ES-I3 (cell line): ENCODE measurements at regions not wholly inside any gene's neighbourhood (a gene's known extent, or its start where the extent isn't known, plus 50 kb on each side); places are given as distances from the start of the nearest gene placed in this dataset.
"Not testable (repeated sequence)": the region's sequence is repeated elsewhere in the genome, so short reads cannot be mapped to it uniquely, and the experiment has no call there.

Experiments
- H3K36me3 ChIP-seq: 2 replicates; pipeline ENCODE4 v1.6.1; 2013; ENCODE audit warnings: mild to moderate bottlenecking, low read length, control low read depth, moderate library complexity; ENCODE audit not compliant: insufficient read depth
- H3K4me1 ChIP-seq: 2 replicates; pipeline ENCODE4 v1.6.1; 2013; ENCODE audit warnings: mild to moderate bottlenecking, control low read depth, low read length; ENCODE audit not compliant: insufficient read depth
- H3K9ac ChIP-seq: 2 replicates; pipeline ENCODE4 v1.6.1; 2013; ENCODE audit warnings: low read depth, mild to moderate bottlenecking, low read length, moderate library complexity
- H3K9me3 ChIP-seq: 2 replicates; pipeline ENCODE4 v1.6.1; 2013; ENCODE audit warnings: mild to moderate bottlenecking, low read length, moderate library complexity; ENCODE audit not compliant: control insufficient read depth, insufficient read depth

GRCh38 chr18:73144030-73144429 is 276.2 kb upstream of the NETO1 start:
- H3K9ac ChIP-seq: no peak overlapping the region
- no peaks in the 10 kb centered on the region; the same call in 1 of the 2 replicates for H3K9me3 ChIP-seq
- H3K36me3 ChIP-seq: no peaks in the 10 kb centered on the region
- no peaks in the 10 kb centered on the region for H3K4me1 ChIP-seq

GRCh38 chr18:73136134-73136533 is 268.3 kb upstream of the NETO1 start:
- Histone ChIP-seq H3K4me1 (peaks cover 3% of the 10 kb centered on the region; the same call in 1 of the 2 replicates), H3K9ac (no peak overlapping the region), H3K9me3 (no peaks in the 10 kb centered on the region), H3K36me3 (no peaks in the 10 kb centered on the region; the same call in 1 of the 2 replicates)

GRCh38 chr18:73124175-73124574 is 256.4 kb upstream of the NETO1 start:
- no peaks in the 10 kb centered on the region for H3K9me3 ChIP-seq
- H3K4me1 ChIP-seq: no peaks in the 10 kb centered on the region
- H3K9ac ChIP-seq: no peak overlapping the region
- H3K36me3 ChIP-seq: no peaks in the 10 kb centered on the region

- H3K36me3 ChIP-seq: no peaks in the 10 kb centered on the region
Measured at GRCh38 chr18:73121207-73121606, 253.4 kb upstream of the NETO1 start.

GRCh38 chr18:73120626-73121025 is 252.8 kb upstream of the NETO1 start:
- Histone ChIP-seq H3K9ac (no peak overlapping the region), H3K9me3 (no peaks in the 10 kb centered on the region), H3K4me1 (no peaks in the 10 kb centered on the region; the same call in 1 of the 2 replicates), H3K36me3 (no peaks in the 10 kb centered on the region)

More at GRCh38 chr18:73121207-73121606, 253.4 kb upstream of the NETO1 start:
- Histone ChIP-seq H3K4me1 (no peaks in the 10 kb centered on the region; the same call in 1 of the 2 replicates), H3K9ac (no peak overlapping the region), H3K9me3 (no peaks in the 10 kb centered on the region)

- no peaks in the 10 kb centered on the region; the same call in 1 of the 2 replicates for H3K4me1 ChIP-seq
- H3K36me3 ChIP-seq: no peaks in the 10 kb centered on the region
- H3K9ac ChIP-seq: no peak overlapping the region
- H3K9me3 ChIP-seq: no peaks in the 10 kb centered on the region
Measured at GRCh38 chr18:73119574-73119973, 251.8 kb upstream of the NETO1 start.

GRCh38 chr18:73118121-73118816 is 250.5 kb upstream of the NETO1 start:
- H3K36me3 ChIP-seq: no peaks in the 10 kb centered on the region
- H3K9ac ChIP-seq: no peak overlapping the region
- H3K4me1 ChIP-seq: no peaks in the 10 kb centered on the region; the same call in 1 of the 2 replicates
- H3K9me3 ChIP-seq: no peaks in the 10 kb centered on the region

GRCh38 chr18:73110307-73110706 is 242.5 kb upstream of the NETO1 start:
- H3K9me3 ChIP-seq: no peaks in the 10 kb centered on the region
- H3K9ac ChIP-seq: no peak overlapping the region
- no peaks in the 10 kb centered on the region for H3K36me3 ChIP-seq
- H3K4me1 ChIP-seq: no peaks in the 10 kb centered on the region

GRCh38 chr18:73101977-73102376 is 234.2 kb upstream of the NETO1 start:
- peaks cover 8% of the 10 kb centered on the region for H3K4me1 ChIP-seq

GRCh38 chr18:73101491-73101890 is 233.7 kb upstream of the NETO1 start:
- H3K9me3 ChIP-seq, H3K9ac ChIP-seq, H3K4me1 ChIP-seq, H3K36me3 ChIP-seq: not testable (repeated sequence)

More at GRCh38 chr18:73101977-73102376, 234.2 kb upstream of the NETO1 start:
- no peaks in the 10 kb centered on the region for H3K9me3 ChIP-seq
- no peaks in the 10 kb centered on the region for H3K36me3 ChIP-seq
- no peak overlapping the region for H3K9ac ChIP-seq

- H3K4me1 ChIP-seq: peaks cover 8% of the 10 kb centered on the region
- no peaks in the 10 kb centered on the region for H3K9me3 ChIP-seq
- no peaks in the 10 kb centered on the region for H3K36me3 ChIP-seq
- H3K9ac ChIP-seq: no peak overlapping the region
Measured at GRCh38 chr18:73099759-73100158, 232.0 kb upstream of the NETO1 start.

GRCh38 chr18:73093687-73094250 is 226.0 kb upstream of the NETO1 start:
- no peak overlapping the region for H3K9ac ChIP-seq
- no peaks in the 10 kb centered on the region for H3K36me3 ChIP-seq
- H3K4me1 ChIP-seq: no peaks in the 10 kb centered on the region
- no peaks in the 10 kb centered on the region for H3K9me3 ChIP-seq

GRCh38 chr18:73088445-73088844 is 220.7 kb upstream of the NETO1 start:
- Histone ChIP-seq H3K9ac (no peak overlapping the region), H3K36me3 (no peaks in the 10 kb centered on the region), H3K4me1 (no peaks in the 10 kb centered on the region), H3K9me3 (no peaks in the 10 kb centered on the region)

GRCh38 chr18:73087282-73087977 is 219.6 kb upstream of the NETO1 start:
- Histone ChIP-seq H3K4me1 (no peaks in the 10 kb centered on the region), H3K9ac (no peak overlapping the region), H3K36me3 (no peaks in the 10 kb centered on the region), H3K9me3 (no peaks in the 10 kb centered on the region)

- H3K4me1 ChIP-seq: no peaks in the 10 kb centered on the region
- H3K9ac ChIP-seq: no peak overlapping the region
- H3K9me3 ChIP-seq: no peaks in the 10 kb centered on the region
Measured at GRCh38 chr18:73079920-73080319, 212.1 kb upstream of the NETO1 start.

More at GRCh38 chr18:73079920-73080319, 212.1 kb upstream of the NETO1 start:
- H3K36me3 ChIP-seq: no peaks in the 10 kb centered on the region
